Ovary (tissue), 3 donors: ENCODE measurements at regions not wholly inside any gene's neighbourhood (a gene's known extent, or its start where the extent isn't known, plus 50 kb on each side); places are given as distances from the start of the nearest gene placed in this dataset.

ENCODE experiments used
- CTCF ChIP-seq, 3 donors: fragments of 450-650 bp in 2 of 3; fragments of 200-600 bp in 1 of 3; IDR thresholded peaks; one replicate each; pipeline versions ENCODE4 v1.5.1 to v1.8.0; 2016 to 2022; ENCODE audit warnings: antibody characterized with exemption in 3 of 3, mild to moderate bottlenecking in 1 of 3
- EP300 ChIP-seq: sonication (generic); formaldehyde crosslinking; IDR thresholded peaks from one replicate; pipeline ENCODE4 v1.6.1; 2017; ENCODE audit warnings: antibody characterized with exemption
- POLR2A ChIP-seq: fragments of 450-650 bp; IDR thresholded peaks from one replicate; pipeline ENCODE4 v1.6.1; 2017; ENCODE audit warnings: antibody characterized with exemption, mild to moderate bottlenecking, moderate library complexity
- donor health status: DM: no; HTN: no; CAD: no.

- TF ChIP-seq CTCF (IDR thresholded peaks at IDR 0.05) (no peak), POLR2A (no peak), EP300 (no peak)
Measured at GRCh38 chrX:13938051-13938828, 91.5 kb downstream of the GEMIN8 start.
